ENCODE measurements at regions not wholly inside any gene's neighbourhood (a gene's known extent, or its start where the extent isn't known, plus 50 kb on each side); places are given as distances from the start of the nearest gene placed in this dataset.
A peak's percentile ranks its signal among the peaks of the same experiment; 100 is the strongest.

GRCh38 chr11:133676265-133676664 is 144.0 kb upstream of the OPCML start:
- DNase-seq (ENCODE audit: low spot score in 2 of 2) = no peak
- 75 to 89% methylated on average over 1 of the region's 1 CpG for WGBS, 2 donors
- intact Hi-C loops (cut with DNase I; ENCODE audit: low total_unique reads) = no loop called here
- TF ChIP-seq CTCF (IDR thresholded peaks at IDR 0.05) (no peak), POLR2A (IDR thresholded peaks at IDR 0.05) (no peak)
- no peak overlapping the region for H3K4me3 ChIP-seq (ENCODE audit: low read depth, poor library complexity, severe bottlenecking)

GRCh38 chr11:133669371-133670053 is 137.2 kb upstream of the OPCML start:
- DNase-seq (ENCODE audit: low spot score in 2 of 2) = peak in 1 of 2 donors; percentile 29
- H3K4me3 ChIP-seq (ENCODE audit: low read depth, poor library complexity, severe bottlenecking) = no peak overlapping the region
- intact Hi-C loops (cut with DNase I; ENCODE audit: low total_unique reads) = no loop called here
- WGBS, 2 donors = 60 to 70% methylated on average over 12 of the region's 12 CpGs
- no peak for TF ChIP-seq CTCF (IDR thresholded peaks at IDR 0.05)
- TF ChIP-seq POLR2A (IDR thresholded peaks at IDR 0.05) = no peak

GRCh38 chr11:133663135-133663985 is 131.1 kb upstream of the OPCML start:
- WGBS, 2 donors = 67 to 76% methylated on average over 13 of the region's 13 CpGs
- intact Hi-C loops (cut with DNase I; ENCODE audit: low total_unique reads) = no loop called here
- H3K4me3 ChIP-seq (ENCODE audit: low read depth, poor library complexity, severe bottlenecking) = no peak overlapping the region
- no peak for TF ChIP-seq CTCF (IDR thresholded peaks at IDR 0.05)
- DNase-seq (ENCODE audit: low spot score in 2 of 2) = peak in 1 of 2 donors; percentile 40

GRCh38 chr11:133661846-133662245 is 129.5 kb upstream of the OPCML start:
- WGBS, 2 donors = 82 to 85% methylated on average over 9 of the region's 9 CpGs
- H3K4me3 ChIP-seq (ENCODE audit: low read depth, poor library complexity, severe bottlenecking) = no peak overlapping the region
- TF ChIP-seq CTCF (IDR thresholded peaks at IDR 0.05) (no peak), POLR2A (IDR thresholded peaks at IDR 0.05) (no peak)
- intact Hi-C loops (cut with DNase I; ENCODE audit: low total_unique reads) = no loop called here
- DNase-seq (ENCODE audit: low spot score in 2 of 2) = peak in 1 of 2 donors; percentile 61

- intact Hi-C loops (cut with DNase I; ENCODE audit: low total_unique reads) = no loop called here
- no peak overlapping the region for H3K4me3 ChIP-seq (ENCODE audit: low read depth, poor library complexity, severe bottlenecking)
- WGBS, 2 donors = 62 to 75% methylated on average over 5 of the region's 5 CpGs
- no peak for TF ChIP-seq POLR2A (IDR thresholded peaks at IDR 0.05)
- DNase-seq (ENCODE audit: low spot score in 2 of 2) = peak in 1 of 2 donors; percentile 17
These were observed 127.9 kb upstream of the OPCML start for GRCh38 chr11:133660202-133660568.

- no peak overlapping the region for H3K4me3 ChIP-seq (ENCODE audit: low read depth, poor library complexity, severe bottlenecking)
- intact Hi-C loops (cut with DNase I; ENCODE audit: low total_unique reads) = no loop called here
- 40 to 44% methylated on average over 8 of the region's 8 CpGs for WGBS, 2 donors
- DNase-seq (ENCODE audit: low spot score in 2 of 2) = peak in 1 of 2 donors; percentile 25
- TF ChIP-seq CTCF (IDR thresholded peaks at IDR 0.05) (no peak), POLR2A (IDR thresholded peaks at IDR 0.05) (no peak)
These were observed 127.4 kb upstream of the OPCML start for GRCh38 chr11:133659538-133660201.

All from lower leg skin (tissue), 4 donors.